MM.1S (cell line): ENCODE measurements at regions not wholly inside any gene's neighbourhood (a gene's known extent, or its start where the extent isn't known, plus 50 kb on each side); places are given as distances from the start of the nearest gene placed in this dataset.

Source experiments
- DNase-seq: peaks from one replicate; pipeline ENCODE4 v3.0.0-alpha.2; 2015
- H2AFZ ChIP-seq: fragments of 300-600 bp; sonication (generic); 2 replicates; pipeline ENCODE4 v1.6.0; 2016; ENCODE audit warnings: antibody characterized with exemption, low read length
- H3F3A ChIP-seq: fragments of 300-600 bp; sonication (generic); 2 replicates; pipeline ENCODE4 v1.6.1; 2016; ENCODE audit warnings: mild to moderate bottlenecking, antibody characterized with exemption, low read length, moderate library complexity, mixed read lengths; ENCODE audit not compliant: insufficient read depth
- H3K27ac ChIP-seq: fragments of 300-600 bp; sonication (generic); 2 replicates; pipeline ENCODE4 v1.5.1; 2016; ENCODE audit warnings: mild to moderate bottlenecking, low read length
- H3K27me3 ChIP-seq: fragments of 300-600 bp; sonication (generic); replicated peaks from 2 replicates; pipeline ENCODE4 v1.6.0; 2016; ENCODE audit warnings: low read length; ENCODE audit not compliant: insufficient read depth
- H3K36me3 ChIP-seq: fragments of 300-600 bp; sonication (generic); replicated peaks from 2 replicates; pipeline ENCODE4 v1.6.1; 2016; ENCODE audit warnings: mild to moderate bottlenecking, low read length, mixed read lengths; ENCODE audit not compliant: insufficient read depth
- H3K4me1 ChIP-seq: fragments of 300-600 bp; sonication (generic); 2 replicates; pipeline ENCODE4 v1.6.1; 2016; ENCODE audit warnings: low read length, mixed read lengths
- H3K4me2 ChIP-seq: fragments of 300-600 bp; sonication (generic); 2 replicates; pipeline ENCODE4 v1.6.0; 2016; ENCODE audit warnings: low read depth, low read length
- H3K4me3 ChIP-seq: fragments of 300-600 bp; sonication (generic); 2 replicates; pipeline ENCODE4 v1.5.1; 2016; ENCODE audit warnings: low read length, mixed read lengths
- H3K79me2 ChIP-seq: fragments of 300-600 bp; sonication (generic); 2 replicates; pipeline ENCODE4 v1.6.1; 2016; ENCODE audit warnings: mixed run types, low read length, mixed read lengths
- H3K9ac ChIP-seq: fragments of 300-600 bp; sonication (generic); 2 replicates; pipeline ENCODE4 v1.6.1; 2016; ENCODE audit warnings: low read length, mixed read lengths
- H3K9me2 ChIP-seq: fragments of 300-600 bp; sonication (generic); replicated peaks from 2 replicates; pipeline ENCODE4 v1.6.1; 2016; ENCODE audit warnings: mild to moderate bottlenecking, low read length, mixed read lengths; ENCODE audit not compliant: insufficient read depth
- H3K9me3 ChIP-seq: fragments of 300-600 bp; sonication (generic); replicated peaks from 2 replicates; pipeline ENCODE4 v1.6.1; 2016; ENCODE audit warnings: mild to moderate bottlenecking, low read length, mixed read lengths; ENCODE audit not compliant: insufficient read depth
- H4K20me1 ChIP-seq: fragments of 300-600 bp; sonication (generic); 2 replicates; pipeline ENCODE4 v1.6.1; 2016; ENCODE audit warnings: mild to moderate bottlenecking, low read length, moderate library complexity, mixed read lengths; ENCODE audit not compliant: insufficient read depth
- EZH2 ChIP-seq: fragments of 300-600 bp; sonication (generic); optimal IDR thresholded peaks from 2 replicates; pipeline ENCODE3; 2017; ENCODE audit warnings: low read depth, mild to moderate bottlenecking, antibody characterized with exemption, low read length, mixed read lengths
- EZH2phosphoT487 ChIP-seq: fragments of 300-600 bp; sonication (generic); IDR thresholded peaks from 2 replicates; pipeline ENCODE4 v1.6.1; 2018; ENCODE audit warnings: antibody characterized with exemption, low read length
- TF ChIP-seq, protein P1 (sequence below): fragments of 300-600 bp; sonication (generic); IDR thresholded peaks from 2 replicates; pipeline ENCODE4 v1.5.1; 2016; ENCODE audit warnings: antibody characterized with exemption, low read length, mixed read lengths

DNA sequence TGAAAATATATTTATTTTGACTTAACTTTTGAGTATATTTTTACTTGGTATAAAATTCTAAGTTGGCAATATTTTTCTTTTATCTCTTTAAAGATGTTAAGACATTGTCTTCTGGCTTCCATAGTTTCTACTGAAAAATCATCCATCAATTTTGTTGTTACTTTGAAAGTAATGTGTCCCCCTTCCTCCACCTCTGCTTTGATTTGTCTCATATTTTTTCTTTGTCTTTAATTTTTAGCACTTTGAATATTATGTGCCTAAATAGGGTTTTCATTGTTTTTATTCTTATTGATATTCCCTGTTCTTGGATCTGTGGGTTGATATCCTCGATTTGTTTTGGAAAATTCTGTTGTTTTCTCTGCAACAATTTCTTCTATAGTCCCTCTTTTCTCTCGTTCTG, 157.4 kb downstream of the CD47 start:
- no peak overlapping the region for H2AFZ ChIP-seq
- no peaks in the 10 kb centered on the region for H3K9me3 ChIP-seq
- no peaks in the 10 kb centered on the region for H3K27me3 ChIP-seq
- H3K36me3 ChIP-seq: no peaks in the 10 kb centered on the region
- H3K79me2 ChIP-seq: no peaks in the 10 kb centered on the region
- DNase-seq: no peak
- H3K27ac ChIP-seq: no peak overlapping the region
- H3K4me1 ChIP-seq: no peaks in the 10 kb centered on the region
- H3K4me3 ChIP-seq: no peak overlapping the region
- no peak overlapping the region for H3K9ac ChIP-seq
- no peaks in the 10 kb centered on the region for H4K20me1 ChIP-seq
- TF ChIP-seq, protein P1, sequence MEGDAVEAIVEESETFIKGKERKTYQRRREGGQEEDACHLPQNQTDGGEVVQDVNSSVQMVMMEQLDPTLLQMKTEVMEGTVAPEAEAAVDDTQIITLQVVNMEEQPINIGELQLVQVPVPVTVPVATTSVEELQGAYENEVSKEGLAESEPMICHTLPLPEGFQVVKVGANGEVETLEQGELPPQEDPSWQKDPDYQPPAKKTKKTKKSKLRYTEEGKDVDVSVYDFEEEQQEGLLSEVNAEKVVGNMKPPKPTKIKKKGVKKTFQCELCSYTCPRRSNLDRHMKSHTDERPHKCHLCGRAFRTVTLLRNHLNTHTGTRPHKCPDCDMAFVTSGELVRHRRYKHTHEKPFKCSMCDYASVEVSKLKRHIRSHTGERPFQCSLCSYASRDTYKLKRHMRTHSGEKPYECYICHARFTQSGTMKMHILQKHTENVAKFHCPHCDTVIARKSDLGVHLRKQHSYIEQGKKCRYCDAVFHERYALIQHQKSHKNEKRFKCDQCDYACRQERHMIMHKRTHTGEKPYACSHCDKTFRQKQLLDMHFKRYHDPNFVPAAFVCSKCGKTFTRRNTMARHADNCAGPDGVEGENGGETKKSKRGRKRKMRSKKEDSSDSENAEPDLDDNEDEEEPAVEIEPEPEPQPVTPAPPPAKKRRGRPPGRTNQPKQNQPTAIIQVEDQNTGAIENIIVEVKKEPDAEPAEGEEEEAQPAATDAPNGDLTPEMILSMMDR: no peak
- TF ChIP-seq EZH2 (no peak), EZH2phosphoT487 (no peak)
- no peaks in the 10 kb centered on the region for H3K9me2 ChIP-seq
- H3K4me2 ChIP-seq: no peak overlapping the region
- H3F3A ChIP-seq: no peaks in the 10 kb centered on the region

DNA sequence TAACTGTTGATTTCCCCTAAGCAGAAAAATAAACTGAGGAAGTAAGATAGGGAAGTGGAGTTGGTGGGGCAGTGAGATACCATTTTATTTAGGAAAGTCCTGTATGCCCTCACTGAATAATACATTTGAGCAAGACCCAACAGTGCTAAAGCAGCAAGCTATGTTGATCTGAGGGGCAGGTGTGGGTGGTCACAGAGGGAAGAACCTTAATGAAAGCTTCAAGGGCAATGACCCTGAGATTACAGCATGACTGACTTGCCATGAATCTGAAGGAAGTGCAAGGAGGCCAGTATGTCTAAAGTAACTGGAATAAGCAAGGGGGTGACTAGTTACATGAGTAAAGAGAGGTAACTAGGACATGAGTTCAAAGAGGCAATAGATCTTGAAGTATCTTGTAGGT, 159.5 kb downstream of the CD47 start:
- no peaks in the 10 kb centered on the region for H3K4me1 ChIP-seq
- TF ChIP-seq EZH2phosphoT487 (no peak), EZH2 (no peak)
- TF ChIP-seq, protein P1: no peak

DNA sequence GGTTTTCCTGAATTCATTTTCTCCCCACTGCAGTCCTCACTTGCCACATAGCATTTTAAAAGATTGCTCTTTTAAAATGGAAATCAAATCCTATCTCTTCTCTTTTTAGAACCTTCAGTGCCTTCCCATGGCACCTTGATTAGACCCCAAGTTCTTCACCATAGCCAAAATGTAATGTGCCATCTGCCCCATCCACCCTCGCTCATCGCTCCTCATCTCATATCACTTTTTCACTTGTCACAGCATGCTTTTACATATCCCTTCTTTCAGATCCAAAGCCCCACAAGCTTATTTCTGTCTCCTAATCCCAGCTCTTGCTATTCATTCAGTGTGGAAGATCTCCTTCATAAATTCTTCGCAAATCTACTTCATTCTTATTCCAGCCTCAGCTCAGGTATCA, 161.7 kb downstream of the CD47 start:
- TF ChIP-seq, protein P1: no peak
- TF ChIP-seq EZH2phosphoT487 (no peak), EZH2 (no peak)
- Histone ChIP-seq H3K9ac (no peak overlapping the region), H3K27ac (no peak overlapping the region), H3F3A (no peaks in the 10 kb centered on the region), H3K79me2 (no peaks in the 10 kb centered on the region), H2AFZ (no peak overlapping the region), H3K4me3 (no peak overlapping the region), H3K9me3 (no peaks in the 10 kb centered on the region), H3K4me1 (no peaks in the 10 kb centered on the region), H3K9me2 (no peaks in the 10 kb centered on the region), H3K36me3 (no peaks in the 10 kb centered on the region), H3K27me3 (no peaks in the 10 kb centered on the region), H3K4me2 (no peak overlapping the region), H4K20me1 (no peaks in the 10 kb centered on the region)
- DNase-seq: no peak

More for the DNA sequence above, 159.5 kb downstream of the CD47 start:
- Histone ChIP-seq H2AFZ (no peak overlapping the region), H3K9me2 (no peaks in the 10 kb centered on the region), H4K20me1 (no peaks in the 10 kb centered on the region), H3K9ac (no peak overlapping the region), H3K27ac (no peak overlapping the region), H3K4me2 (no peak overlapping the region), H3K79me2 (no peaks in the 10 kb centered on the region), H3K27me3 (no peaks in the 10 kb centered on the region), H3K9me3 (no peaks in the 10 kb centered on the region), H3K4me3 (no peak overlapping the region), H3K36me3 (no peaks in the 10 kb centered on the region), H3F3A (no peaks in the 10 kb centered on the region)
- no peak for DNase-seq

DNA sequence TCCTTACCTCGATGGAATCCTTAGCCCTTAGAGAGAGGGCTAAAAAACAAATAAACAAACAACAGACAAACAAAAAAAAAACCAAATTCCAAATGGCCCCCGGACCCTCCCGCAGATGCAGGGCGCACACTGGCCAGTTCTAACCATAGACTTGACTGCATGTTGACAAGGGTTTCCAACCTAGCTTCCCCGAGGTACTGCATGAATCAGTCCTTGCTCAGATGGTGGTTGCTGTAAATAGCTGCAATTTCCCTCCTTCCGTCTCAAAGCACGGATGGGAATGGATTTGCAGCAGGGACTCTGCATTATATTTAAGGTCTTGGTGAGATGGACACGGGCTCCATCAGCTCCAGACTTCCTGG, 162.8 kb downstream of the CD47 start:
- H3F3A ChIP-seq: no peaks in the 10 kb centered on the region
- no peaks in the 10 kb centered on the region for H3K9me3 ChIP-seq
- H3K4me1 ChIP-seq: no peaks in the 10 kb centered on the region
- no peak overlapping the region for H3K9ac ChIP-seq
- H3K9me2 ChIP-seq: no peaks in the 10 kb centered on the region
- peak overlapping the region; percentile 68 for H3K4me2 ChIP-seq
- no peak for DNase-seq
- peak overlapping the region; percentile 75 for H2AFZ ChIP-seq
- no peaks in the 10 kb centered on the region for H3K27me3 ChIP-seq
- H3K36me3 ChIP-seq: no peaks in the 10 kb centered on the region
- peak overlapping the region; percentile 57 for H3K4me3 ChIP-seq
- no peaks in the 10 kb centered on the region for H3K79me2 ChIP-seq
- TF ChIP-seq EZH2 (no peak), EZH2phosphoT487 (no peak)
- TF ChIP-seq, protein P1: no peak
- H4K20me1 ChIP-seq: no peaks in the 10 kb centered on the region
- H3K27ac ChIP-seq: no peak overlapping the region
